Head of caudate nucleus (tissue), 42 donors: ENCODE measurements at regions not wholly inside any gene's neighbourhood (a gene's known extent, or its start where the extent isn't known, plus 50 kb on each side); places are given as distances from the start of the nearest gene placed in this dataset.

Source experiments
- DNase-seq, 42 donors: peaks; one replicate each; pipeline versions ENCODE4 v3.0.0 to v3.0.0-alpha.2; 2020 to 2021; ENCODE audit warnings: mixed read lengths in 7 of 42
- intact Hi-C: fragments of 100-400 bp; cut with DNase I; formaldehyde crosslinking; loops from one replicate; pipeline ENCODE4 v1.15.0; 2022

DNA sequence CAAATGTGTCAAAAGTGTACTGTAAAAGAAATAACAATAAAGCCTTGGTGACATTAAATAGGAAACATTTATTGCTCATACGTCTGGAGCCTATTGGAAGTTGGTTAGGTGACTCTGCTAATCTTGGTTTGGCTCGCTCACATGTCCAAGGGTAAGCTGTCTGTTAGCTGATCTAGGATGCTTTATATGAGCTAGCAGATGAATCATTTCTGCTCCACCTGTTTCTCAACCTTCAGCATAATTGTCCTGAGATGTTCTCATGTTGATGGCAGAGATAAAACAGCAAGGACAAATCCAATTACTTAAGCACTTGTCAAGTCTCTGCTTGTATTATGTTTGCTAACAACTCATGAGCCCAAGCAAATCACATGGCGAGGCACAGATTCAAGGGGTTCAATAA lies 56.0 kb upstream of the CD53 start:
- intact Hi-C loops, result no loop called here
- no peak for DNase-seq

DNA sequence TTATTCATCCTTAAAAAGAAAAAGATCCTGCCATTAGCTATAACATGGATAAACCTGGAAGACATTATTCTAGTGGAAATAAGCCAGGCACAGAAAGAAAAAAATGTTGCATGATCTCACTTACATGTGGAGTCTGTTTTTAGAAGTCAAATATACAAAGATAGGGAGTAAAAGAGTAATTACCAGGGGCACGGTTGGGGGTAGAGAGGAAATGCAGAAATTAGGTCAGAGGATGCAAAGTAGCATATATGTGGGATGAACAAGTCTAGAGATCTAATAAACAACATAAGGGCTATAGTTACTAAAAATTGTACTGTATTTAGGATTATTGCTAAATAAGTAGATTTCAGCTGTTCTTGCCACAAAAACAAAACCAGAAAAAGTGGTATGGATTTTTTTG lies 61.4 kb upstream of the CD53 start:
- no peak for DNase-seq
- intact Hi-C loops, result no loop called here

DNA sequence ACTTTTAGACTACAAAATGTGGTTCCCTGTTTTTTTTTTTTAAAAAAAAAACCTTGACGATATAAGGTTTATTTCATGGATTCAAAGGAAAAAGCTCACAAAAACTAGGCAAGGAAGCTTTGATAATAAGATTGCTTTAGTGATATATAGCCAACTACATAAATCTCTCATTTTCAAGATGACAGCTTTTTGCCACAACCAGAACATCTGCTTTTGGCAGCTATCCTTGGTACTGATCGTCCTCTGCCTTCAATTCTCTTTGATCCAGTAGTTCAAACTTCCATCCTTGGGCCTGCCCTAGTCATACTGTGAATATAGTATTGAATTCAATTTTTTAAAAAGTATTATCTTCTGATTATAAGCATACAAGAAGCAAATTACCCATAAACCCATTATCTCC lies 72.9 kb upstream of the CD53 start:
- intact Hi-C loops, result no loop called here
- DNase-seq, result no peak

DNA sequence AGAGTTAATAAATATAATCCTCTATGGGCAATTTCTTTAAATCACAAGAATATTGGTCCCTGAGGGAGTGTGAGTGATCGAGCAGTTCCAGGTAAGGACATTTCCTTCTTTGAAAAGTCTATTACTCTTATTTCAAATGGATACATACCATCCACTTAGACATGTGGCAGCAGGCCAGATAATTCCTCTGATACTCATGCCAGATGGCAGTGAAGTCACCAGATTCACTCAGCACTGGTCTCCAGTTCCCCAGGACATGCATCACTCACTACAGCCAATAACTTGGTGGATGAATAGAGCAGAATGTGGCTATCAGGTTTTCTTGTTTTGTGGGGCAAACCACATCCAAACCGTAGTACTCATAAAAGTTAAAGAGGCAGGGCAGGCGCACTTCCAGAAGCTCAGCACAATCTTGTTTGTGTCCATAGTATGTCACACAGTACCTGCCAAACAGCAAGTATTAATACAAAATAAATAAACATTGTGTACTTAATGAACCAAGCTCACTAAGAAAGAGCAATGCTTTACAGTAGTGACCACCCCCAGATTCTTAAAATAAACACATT lies 74.2 kb upstream of the CD53 start:
- intact Hi-C loops, result no loop called here
- DNase-seq, result no peak

DNA sequence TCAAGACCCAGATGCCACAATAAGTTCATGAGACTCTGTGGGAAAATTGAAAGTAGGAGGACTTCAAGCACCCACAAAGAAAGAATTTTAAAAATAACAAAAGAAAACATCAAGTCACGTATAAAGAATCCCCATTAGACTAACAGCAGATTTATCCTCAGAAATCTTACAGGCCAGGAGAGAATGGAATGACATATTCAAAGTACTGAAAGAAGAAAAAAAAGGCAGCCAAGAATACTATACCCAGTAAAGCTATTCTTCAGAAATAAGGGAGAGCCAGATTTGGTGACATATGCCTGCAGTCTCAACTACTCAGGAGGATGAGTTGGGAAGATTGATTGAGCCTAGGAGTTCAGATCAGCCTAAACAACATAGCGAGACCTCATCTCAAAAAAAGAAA lies 84.3 kb upstream of the CD53 start:
- no peak for DNase-seq
- intact Hi-C loops, result no loop called here

DNA sequence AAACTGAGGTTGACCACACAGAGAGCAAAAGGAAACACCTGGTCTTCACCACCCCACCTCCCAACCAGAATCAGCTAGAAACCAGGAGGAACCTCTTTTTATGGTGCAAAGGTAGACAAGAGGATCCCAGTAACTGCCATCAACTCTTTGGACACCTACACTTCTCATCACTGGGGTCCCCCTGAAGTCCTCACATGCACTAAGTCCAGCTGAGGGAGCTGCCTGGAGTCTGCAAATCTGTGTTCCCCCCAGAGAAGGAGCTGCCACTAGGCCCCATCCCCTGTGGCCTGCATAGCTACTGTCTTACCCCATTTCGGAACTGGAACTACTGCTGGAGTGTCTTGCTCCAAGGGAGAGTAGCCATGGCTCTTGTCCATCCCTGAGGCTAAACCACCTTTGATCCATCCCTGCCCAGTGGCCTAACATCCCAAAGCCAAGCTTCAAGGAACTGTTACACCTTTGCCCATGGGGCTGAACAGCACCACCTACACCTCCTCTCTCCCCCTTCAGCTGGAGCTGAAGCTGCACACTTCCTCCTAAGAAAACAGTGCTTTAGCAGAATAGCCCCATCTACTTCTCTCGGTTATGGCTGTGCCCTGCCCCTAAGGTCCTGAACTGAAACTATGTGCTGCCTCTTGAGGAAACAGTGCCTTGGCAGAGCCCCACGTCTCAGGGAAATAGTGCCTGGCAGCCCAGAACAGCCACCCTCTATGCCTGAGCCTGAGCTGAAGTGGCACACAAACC lies 85.4 kb upstream of the CD53 start:
- intact Hi-C loops, result no loop called here
- DNase-seq, result peak in 1 of 42 donors; percentile 12

DNA sequence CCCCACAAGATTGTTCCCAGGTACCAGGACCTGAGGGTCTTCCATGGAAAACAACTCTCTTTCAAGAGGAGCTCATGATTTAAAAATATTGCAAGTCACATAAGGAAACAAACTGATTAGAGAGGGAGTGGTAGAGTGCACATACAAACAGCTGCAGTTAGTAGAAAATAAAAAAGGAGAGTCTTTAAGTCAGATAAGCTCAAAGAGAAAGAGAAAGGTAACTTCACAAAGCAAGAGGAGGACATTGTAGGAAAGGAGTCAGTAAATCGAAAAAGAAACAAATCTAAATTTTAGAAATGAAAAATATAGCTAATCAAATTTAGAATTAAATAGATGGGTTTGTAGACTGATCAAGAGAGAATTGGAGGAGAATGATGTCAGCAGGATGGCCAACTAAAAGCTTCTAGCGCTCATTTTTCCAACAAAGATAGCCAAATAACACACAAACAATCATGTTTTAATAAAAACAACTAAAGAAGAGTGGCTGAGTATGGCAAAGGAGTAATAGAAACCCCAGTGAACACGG lies 86.1 kb upstream of the CD53 start:
- intact Hi-C loops, result no loop called here
- no peak for DNase-seq

DNA sequence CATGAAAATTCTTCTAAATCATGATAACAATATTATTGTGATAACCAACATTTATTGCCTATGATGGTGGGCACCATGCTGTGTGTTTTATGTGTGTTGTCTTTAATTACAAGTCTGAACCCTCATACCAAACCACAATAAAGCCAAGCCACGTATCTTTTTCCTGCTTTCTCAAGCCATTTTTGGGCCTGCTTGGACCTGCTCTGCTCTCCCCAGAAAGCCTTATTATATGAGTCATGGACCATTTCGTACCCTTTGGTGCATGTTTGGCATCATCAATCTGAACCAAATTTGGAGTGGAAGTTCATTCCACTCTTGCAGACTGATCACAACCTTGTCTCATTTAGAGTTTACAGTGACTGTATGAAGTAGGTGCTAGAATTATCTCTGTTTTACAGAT lies 87.3 kb upstream of the CD53 start:
- no peak for DNase-seq
- intact Hi-C loops, result no loop called here

DNA sequence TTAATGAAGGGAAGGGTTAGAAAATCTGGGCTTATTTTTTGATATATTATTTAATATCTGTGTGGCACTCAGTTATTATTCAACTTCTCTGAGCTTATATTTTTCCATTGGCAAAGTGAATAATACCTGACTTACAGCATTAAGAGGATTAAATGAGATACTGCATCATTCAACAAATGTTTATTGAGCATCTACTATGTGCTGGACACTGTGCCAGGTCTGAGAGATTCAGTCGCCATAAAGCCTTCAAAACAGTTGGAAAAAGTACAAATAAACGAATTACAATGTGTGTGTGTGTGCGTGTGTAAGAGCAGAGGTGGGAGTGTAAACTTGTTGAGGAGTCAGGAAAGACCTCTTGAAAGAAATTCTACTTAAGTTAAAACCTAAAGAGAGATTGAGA lies 87.9 kb upstream of the CD53 start:
- intact Hi-C loops, result no loop called here
- no peak for DNase-seq

DNA sequence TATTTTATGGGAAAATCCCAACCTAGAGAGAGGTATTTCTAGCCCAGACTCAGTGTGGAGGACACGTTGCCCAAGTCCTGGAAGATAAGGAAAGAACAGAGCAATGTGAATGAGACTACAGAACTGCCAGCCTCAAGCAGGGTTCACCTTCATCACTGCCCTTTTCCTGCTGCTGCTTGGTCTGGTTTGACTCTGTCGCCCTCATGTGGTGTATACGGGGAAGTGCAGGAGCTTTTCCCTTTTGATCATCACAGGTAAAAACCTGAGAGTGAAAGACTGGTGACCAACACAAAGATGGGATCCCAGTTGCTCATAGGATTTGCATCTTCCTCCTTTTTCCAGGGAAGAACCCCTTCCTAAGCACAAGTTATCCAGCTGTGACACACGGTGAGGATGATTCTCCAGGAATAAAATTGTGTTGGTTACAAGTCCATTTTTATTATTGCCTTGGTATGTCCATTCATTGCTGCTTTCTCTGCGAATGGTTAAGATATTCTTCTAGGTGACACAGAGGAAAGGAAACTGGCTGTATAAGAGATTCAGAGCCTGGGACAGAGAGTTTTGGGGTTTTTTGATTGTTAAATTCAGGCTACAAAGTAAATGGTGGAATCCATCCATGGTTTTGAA lies 89.5 kb upstream of the CD53 start:
- peak in 41 of 42 donors; percentile 17 to 80 (median 49) for DNase-seq
- intact Hi-C loops, result loop anchor here (5.0 kb wide), 2 partner anchors 151 to 166 kb away; no protein-coding TSS in a partner anchor

DNA sequence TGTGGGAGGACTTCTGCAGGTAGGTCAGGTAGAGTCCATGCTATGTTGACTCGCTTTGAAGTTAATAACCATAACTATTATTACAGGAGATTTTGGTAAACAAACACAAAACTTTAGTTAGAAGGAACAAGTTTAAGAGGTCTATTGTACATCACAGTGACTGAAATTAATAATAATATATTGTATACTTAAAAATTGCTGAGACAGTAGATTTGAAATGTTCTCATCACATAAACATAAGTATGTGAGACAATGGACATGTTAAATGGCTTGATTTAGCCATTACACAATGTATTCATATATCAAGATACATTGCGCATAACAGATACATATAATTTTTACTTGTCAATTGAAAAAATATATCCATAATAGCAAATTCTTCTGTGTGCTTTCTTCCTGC lies 91.4 kb upstream of the CD53 start:
- no peak for DNase-seq
- intact Hi-C loops, result loop anchor here (5.0 kb wide), 2 partner anchors 149 to 164 kb away; no protein-coding TSS in a partner anchor

DNA sequence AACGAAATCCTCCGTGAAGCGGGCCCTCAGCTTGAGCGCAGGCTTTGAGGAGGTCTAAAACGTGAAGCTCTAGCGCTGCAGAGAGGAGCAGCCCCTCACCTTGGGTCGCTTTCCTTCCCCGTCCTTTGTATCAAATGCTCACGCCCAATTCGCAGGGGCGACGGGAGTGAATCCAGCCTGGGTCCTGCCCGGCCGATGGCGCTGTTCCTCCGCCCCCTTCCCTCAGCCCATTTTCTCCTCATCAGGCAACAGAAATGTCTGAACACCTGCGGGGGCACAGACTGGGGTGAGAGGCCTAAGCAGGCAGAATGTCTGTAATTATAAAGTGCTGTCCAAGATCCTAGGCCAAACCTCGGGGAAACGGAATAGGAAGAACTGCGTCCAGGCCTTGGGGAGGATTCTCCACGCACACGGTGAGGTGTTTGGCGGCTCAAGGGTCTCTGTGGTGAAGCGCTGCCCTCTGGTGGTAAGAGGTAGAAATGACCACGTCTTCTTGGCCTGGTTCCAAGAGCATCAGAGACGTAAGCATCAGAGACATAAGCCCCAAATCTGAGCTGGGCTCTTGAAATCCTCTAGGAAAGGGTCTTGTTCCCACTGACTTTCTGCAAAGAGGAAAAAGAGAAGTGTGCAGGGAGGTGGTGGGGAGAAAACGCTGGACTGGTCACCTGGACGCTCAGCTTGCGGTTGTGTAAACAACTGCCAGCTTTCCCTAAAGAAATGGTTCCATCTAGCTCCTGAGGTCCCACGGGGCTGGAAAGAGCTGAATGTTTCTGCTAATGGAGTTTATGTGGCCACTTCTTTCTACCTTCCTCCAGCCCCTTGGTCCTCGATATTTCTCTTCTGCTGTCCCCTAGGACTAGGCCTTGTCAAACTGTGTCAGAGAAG lies 92.1 kb upstream of the CD53 start:
- intact Hi-C loops, result loop anchor here (5.0 kb wide), 2 partner anchors 149 to 164 kb away; no protein-coding TSS in a partner anchor
- peak; percentile 34 to 88 (median 71) for DNase-seq

DNA sequence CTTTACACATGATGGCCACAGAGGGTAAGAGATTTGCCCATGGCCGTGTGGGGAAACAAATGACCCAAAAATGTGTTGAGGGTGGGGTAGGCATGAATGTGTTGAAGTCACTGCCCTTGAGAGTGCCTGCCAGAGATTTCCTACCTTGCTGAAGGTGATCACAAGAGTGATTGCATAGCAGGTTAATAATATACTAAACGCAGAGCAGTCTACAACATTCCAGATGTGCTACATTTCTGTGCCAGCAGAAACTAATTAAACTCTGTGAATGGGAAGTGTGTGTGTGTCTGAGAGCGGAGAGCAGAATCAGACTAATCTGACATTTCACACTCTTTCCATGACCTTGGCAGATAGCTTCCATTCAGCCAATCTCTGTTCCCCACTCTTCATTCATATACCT lies 93.3 kb upstream of the CD53 start:
- intact Hi-C loops, result loop anchor here (5.0 kb wide), 2 partner anchors 147 to 162 kb away; no protein-coding TSS in a partner anchor
- DNase-seq, result no peak

DNA sequence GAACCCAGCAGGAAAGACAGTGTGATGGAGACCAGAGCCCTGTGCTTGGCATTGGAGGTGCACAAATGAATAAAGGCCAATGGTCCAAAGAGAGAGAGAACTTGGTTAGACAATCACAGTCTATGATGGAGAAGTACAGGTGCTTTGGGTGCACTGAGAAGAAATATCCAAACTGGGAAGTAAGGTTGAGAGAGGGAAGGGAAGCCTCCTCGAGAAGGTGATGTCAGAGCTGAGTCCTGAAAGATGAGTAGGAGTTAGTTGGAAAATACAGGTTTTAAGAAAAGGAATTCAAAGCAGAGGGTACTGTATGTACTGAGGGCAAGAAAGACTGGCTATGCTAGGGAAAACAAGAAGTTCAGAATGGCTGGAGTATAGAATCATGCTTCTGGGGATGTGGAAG lies 94.1 kb upstream of the CD53 start:
- intact Hi-C loops, result no loop called here
- DNase-seq, result peak in 4 of 42 donors; percentile 19 to 55 (median 40)

DNA sequence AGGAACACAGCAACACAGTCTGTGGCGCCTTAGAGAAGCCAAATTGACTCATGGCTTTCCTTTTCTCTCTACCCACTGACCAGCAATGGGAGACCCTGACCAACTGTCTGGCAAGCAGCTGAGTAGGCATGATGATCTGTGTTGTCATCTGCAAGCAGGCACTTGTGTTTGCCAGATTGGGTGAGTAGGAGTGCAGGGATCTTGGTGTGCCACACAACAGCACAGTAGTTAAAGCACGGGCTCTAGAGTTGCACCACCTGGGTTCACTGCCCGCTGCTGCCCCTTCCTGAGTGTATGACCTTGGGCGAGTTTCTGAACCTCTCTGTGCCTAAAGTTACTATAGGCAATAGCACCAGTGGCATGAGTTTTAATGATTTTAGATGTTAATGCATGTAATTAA lies 95.7 kb upstream of the CD53 start:
- DNase-seq, result no peak
- intact Hi-C loops, result no loop called here

DNA sequence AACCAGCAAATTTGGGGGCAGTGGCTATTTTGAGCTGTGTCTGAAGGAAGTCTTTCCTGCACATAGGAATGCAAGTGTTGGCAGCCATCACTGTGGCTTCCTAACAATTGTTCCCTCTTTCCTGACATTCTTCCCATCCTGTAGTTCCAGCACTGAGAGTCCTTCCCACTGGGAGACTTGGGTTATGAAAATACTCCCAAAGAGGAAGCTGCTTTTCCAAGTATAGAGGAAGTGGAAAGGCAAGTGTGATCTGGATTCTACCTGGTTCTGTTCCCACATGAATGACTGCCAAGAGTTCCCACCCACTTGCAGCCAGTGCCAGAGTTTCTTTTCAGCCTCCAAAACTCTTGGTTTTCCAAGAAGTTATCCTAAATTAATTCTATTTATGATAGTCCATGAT lies 98.5 kb upstream of the CD53 start:
- intact Hi-C loops, result no loop called here
- no peak for DNase-seq

DNA sequence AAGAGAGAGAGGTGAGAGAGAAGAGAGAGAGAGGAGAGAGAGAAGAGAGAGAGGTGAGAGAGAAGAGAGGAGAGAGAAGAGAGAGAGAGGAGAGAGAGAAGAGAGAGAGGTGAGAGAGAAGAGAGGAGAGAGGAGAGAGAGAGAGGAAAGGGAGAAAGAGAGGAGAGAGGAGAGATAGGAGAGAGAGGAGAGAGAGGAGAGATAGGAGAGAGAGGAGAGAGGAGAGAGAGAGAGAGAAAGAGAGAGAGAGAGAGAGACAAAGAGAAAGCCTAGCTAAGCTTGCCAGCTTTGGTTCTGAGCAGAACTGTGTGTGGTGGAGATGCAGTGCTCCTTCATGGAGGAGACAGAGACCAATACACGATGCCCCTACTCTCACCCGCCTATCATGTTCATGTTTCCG lies 99.1 kb upstream of the KCNA3 start:
- DNase-seq, result no peak
- intact Hi-C loops, result no loop called here

DNA sequence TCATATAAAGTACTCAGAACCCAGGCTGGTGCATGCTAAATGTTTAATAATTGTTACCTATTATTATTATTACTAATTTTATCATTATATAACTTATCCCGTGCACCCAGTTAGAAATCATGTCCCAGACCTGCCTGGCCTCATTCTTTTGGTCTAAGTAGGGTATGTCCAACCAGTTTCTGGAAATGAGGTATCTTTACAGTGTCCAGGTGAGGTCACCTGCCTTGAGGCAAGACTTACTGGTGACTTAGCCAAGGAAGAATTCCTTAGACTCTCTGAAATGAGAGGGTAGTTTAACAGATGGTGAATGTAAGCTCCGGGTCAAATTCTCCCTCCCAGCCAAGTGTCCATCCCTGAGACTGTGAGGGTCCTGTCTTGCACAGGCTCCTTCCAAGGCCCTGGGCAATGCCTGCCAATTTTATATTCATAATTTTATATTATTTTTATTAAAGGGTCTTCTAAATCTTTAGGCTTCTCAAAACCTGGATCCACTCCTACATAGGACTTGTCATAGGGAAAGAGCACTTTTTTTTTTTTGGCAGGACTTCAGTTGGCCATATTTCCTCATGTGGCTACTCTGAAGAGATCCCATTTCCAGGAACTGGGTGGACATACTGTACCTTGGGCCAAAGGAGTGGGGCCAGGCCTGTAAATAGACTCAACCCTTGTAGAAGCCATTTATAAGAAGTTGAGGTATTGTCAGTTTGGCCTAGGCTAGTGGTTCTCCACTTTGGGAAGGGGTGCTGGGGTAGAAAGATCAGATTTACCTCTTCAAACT lies 96.7 kb upstream of the KCNA3 start:
- no peak for DNase-seq
- intact Hi-C loops, result no loop called here

DNA sequence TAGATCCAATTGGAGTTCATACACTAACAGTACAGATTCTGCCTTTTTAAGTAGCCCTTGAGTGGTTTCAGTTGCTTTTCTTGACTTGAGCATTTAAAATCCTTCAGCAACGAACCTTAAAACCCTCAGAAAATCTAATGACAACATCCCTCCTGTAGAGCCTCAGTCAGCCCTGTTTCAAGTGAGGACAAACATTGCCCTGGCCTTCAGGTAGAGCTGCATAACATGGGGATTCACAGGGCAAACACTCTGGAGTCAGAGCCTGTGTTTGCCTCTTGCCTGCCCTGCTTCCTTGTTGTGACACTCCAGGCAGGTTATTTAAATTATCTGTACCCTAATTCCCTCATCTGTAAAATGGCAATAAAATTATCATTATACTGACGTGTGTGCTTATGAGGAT lies 96.1 kb upstream of the KCNA3 start:
- intact Hi-C loops, result no loop called here
- DNase-seq, result no peak
